GM12865 (cell line): ENCODE measurements at regions not wholly inside any gene's neighbourhood (a gene's known extent, or its start where the extent isn't known, plus 50 kb on each side); places are given as distances from the start of the nearest gene placed in this dataset.
A peak's percentile ranks its signal among the peaks of the same experiment; 100 is the strongest.

ENCODE experiments used
- DNase-seq: peaks from one replicate; pipeline ENCODE4 v3.0.0; 2010; ENCODE audit warnings: low read depth
- H3K4me3 ChIP-seq: 2 replicates; pipeline ENCODE4 v1.5.1; 2011; ENCODE audit warnings: mild to moderate bottlenecking, low read depth, low read length, control low read depth
- TF ChIP-seq, protein P1 (sequence below): IDR thresholded peaks from 2 replicates; pipeline ENCODE4 v1.5.1; 2011; ENCODE audit warnings: low read length, control low read depth, low read depth, inconsistent platforms; ENCODE audit not compliant: insufficient read depth; ENCODE audit errors: missing control alignments

GRCh38 chrX:38919202-38919601 is 117.9 kb downstream of the MID1IP1 start:
- TF ChIP-seq, protein P1, sequence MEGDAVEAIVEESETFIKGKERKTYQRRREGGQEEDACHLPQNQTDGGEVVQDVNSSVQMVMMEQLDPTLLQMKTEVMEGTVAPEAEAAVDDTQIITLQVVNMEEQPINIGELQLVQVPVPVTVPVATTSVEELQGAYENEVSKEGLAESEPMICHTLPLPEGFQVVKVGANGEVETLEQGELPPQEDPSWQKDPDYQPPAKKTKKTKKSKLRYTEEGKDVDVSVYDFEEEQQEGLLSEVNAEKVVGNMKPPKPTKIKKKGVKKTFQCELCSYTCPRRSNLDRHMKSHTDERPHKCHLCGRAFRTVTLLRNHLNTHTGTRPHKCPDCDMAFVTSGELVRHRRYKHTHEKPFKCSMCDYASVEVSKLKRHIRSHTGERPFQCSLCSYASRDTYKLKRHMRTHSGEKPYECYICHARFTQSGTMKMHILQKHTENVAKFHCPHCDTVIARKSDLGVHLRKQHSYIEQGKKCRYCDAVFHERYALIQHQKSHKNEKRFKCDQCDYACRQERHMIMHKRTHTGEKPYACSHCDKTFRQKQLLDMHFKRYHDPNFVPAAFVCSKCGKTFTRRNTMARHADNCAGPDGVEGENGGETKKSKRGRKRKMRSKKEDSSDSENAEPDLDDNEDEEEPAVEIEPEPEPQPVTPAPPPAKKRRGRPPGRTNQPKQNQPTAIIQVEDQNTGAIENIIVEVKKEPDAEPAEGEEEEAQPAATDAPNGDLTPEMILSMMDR: no peak
- DNase-seq: peak; percentile 45
- no peak overlapping the region for H3K4me3 ChIP-seq

DNA sequence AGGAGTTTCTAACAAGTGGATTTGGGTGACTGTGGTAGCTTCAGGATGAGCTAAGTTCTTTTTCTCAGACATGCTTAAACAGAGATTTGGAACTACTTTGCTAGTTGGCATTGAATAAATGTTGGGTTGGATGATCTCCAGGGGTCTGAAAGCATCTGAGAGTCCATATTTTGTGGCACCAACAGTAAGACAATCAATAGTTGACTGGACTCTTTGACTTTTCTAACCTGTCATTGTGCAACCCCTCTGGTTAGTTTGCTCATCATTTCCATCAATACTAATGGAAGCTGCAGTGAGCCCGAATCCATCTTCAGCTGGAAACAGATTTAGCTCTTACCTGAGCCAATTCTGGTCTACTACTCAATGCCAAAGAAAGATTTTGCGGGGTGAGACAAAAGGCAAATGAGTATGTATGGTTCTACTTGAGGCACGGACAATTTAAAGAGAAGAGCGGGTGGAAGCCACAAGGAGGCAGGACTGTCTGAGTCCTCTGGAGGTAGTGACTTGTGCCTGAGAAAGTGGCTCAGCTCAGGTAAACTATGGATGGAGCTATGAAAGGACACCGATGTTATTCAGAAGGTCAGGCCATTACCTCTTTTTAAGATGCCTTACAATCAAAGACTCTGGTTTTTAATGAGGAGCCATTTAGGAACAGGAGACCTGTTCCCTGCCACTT is 118.7 kb downstream of the MID1IP1 start:
- no peak overlapping the region for H3K4me3 ChIP-seq
- no peak for DNase-seq
- TF ChIP-seq, protein P1: no peak

GRCh38 chrX:38923451-38923969 is 122.3 kb downstream of the MID1IP1 start:
- DNase-seq: peak; percentile 80
- TF ChIP-seq, protein P1: no peak
- no peak overlapping the region for H3K4me3 ChIP-seq

DNA sequence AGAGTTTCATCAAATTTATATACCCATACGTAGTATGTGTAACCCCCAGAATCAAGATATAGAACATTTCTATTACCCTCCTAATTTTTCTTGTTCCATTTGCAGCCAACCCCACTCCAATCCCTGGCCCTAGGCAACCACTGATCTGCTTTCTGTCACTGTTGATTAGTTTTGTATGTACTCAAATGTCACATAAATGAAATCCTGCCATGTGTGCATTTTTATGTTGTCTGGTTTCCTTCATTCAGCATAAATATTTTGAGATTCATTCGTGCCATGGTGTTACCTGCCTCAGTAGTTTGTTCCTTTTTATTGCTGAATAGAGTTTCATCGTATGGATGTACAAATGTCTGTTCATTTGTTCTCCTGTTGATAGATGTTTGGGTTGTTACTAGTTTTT is 126.3 kb downstream of the MID1IP1 start:
- TF ChIP-seq, protein P1: no peak
- DNase-seq: no peak
- no peak overlapping the region for H3K4me3 ChIP-seq

DNA sequence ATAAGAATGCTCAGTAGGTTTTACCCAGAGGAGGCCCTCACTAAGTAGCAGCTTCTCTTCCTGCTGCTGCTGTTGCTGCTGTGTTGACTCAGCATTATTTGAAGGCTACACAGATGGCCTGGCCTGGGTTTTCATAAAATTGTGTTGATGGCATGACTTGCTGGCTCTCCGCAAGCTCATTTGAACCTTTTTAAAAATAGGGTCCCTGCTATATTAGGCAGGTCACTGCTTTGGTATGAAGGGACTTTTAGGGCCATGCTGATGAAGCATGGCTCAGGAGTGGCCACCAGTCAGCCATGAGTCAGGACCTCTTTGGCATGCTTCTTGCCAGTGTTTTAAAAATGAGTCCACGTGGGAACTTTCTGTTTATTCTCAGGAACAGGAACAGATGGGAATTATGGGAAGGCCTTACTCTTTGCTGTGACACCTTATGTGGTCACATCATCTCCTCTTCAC is 128.7 kb downstream of the MID1IP1 start:
- no peak overlapping the region for H3K4me3 ChIP-seq
- DNase-seq: no peak
- TF ChIP-seq, protein P1: no peak

- TF ChIP-seq, protein P1: no peak
- no peak for DNase-seq
- H3K4me3 ChIP-seq: no peak overlapping the region
Observed at GRCh38 chrX:38930474-38930873, 129.2 kb downstream of the MID1IP1 start.

- TF ChIP-seq, protein P1: no peak
- DNase-seq: peak; percentile 75
- no peak overlapping the region for H3K4me3 ChIP-seq
Observed at GRCh38 chrX:38935561-38935960, 134.3 kb downstream of the MID1IP1 start.
